ACC112 (cell line): ENCODE measurements at regions not wholly inside any gene's neighbourhood (a gene's known extent, or its start where the extent isn't known, plus 50 kb on each side); places are given as distances from the start of the nearest gene placed in this dataset.
A peak's percentile ranks its signal among the peaks of the same experiment; 100 is the strongest.

ENCODE experiments used
- H2AFZ ChIP-seq: fragments of 200-600 bp; sonication (generic); one replicate; pipeline ENCODE4 v1.6.0; 2017; ENCODE audit warnings: antibody characterized with exemption, low read length; ENCODE audit not compliant: unreplicated experiment
- H3K27ac ChIP-seq: fragments of 200-600 bp; sonication (generic); 2 replicates; pipeline ENCODE4 v1.5.1; 2014; ENCODE audit warnings: low read depth, mild to moderate bottlenecking, antibody characterized with exemption, low read length, moderate library complexity
- H3K27me3 ChIP-seq: fragments of 200-600 bp; sonication (generic); 2 replicates; pipeline ENCODE4 v1.6.1; 2014; ENCODE audit warnings: mild to moderate bottlenecking, antibody characterized with exemption, low read length, moderate library complexity, mixed read lengths; ENCODE audit not compliant: insufficient read depth
- H3K36me3 ChIP-seq: fragments of 200-600 bp; sonication (generic); 2 replicates; pipeline ENCODE4 v1.6.1; 2016; ENCODE audit warnings: mild to moderate bottlenecking, antibody characterized with exemption, low read length, moderate library complexity, mixed read lengths; ENCODE audit not compliant: insufficient read depth
- H3K4me1 ChIP-seq: fragments of 200-600 bp; sonication (generic); one replicate; pipeline ENCODE4 v1.6.1; 2016; ENCODE audit warnings: low read length, mixed read lengths; ENCODE audit not compliant: insufficient read depth, unreplicated experiment, control insufficient read depth
- H3K4me3 ChIP-seq: fragments of 200-600 bp; sonication (generic); 2 replicates; pipeline ENCODE4 v1.5.1; 2014; ENCODE audit warnings: mild to moderate bottlenecking, low read depth, low read length
- H3K79me2 ChIP-seq: fragments of 200-600 bp; sonication (generic); one replicate; pipeline ENCODE4 v1.6.0; 2016; ENCODE audit warnings: low read length; ENCODE audit not compliant: control insufficient read depth, unreplicated experiment, insufficient read depth

DNA sequence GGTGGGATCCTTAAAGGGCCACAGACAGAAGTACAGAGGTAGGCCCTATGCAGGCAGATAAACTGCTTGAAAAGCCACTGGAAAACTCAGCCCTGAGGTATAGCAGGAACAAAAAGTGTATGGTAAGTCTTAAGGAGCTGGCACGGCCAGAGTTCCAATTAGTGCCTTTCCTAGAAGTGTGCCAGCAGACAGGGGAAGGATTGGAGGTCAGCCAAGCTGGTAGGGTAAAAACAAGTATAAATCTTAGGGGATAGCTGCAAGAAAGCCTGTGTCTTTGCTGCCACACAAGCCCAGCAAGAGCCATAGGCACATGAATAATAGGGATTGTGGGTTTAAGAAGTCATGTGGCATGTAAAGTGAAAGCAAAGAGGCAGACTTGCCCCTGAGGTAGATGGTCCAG is 582.5 kb downstream of the PLOD2 start:
- H3K27me3 ChIP-seq = no peaks in the 10 kb centered on the region
- H3K27ac ChIP-seq = no peak overlapping the region
- no peaks in the 10 kb centered on the region for H3K79me2 ChIP-seq
- no peak overlapping the region for H2AFZ ChIP-seq
- H3K4me3 ChIP-seq = no peak overlapping the region
- H3K36me3 ChIP-seq = no peaks in the 10 kb centered on the region
- no peaks in the 10 kb centered on the region for H3K4me1 ChIP-seq

DNA sequence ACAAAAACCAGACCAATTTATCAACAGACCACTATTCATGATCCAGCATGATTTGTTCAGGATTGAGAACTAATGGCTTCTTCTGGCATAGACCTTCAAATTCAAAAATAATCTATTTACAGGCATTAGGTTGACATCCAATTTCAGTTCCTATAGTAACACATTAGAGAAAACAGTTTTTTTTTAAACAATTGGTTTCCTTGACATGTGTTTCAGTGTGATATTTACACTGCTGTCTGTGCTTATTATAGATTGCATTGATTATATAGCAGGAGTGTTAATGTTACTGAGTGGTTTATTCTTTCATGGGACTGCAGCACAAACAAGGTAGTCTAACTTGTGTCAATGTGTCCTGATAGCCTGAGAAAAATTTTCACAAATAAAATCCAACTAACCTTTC is 579.3 kb downstream of the PLOD2 start:
- H3K4me3 ChIP-seq = no peak overlapping the region
- no peaks in the 10 kb centered on the region for H3K36me3 ChIP-seq
- H2AFZ ChIP-seq = no peak overlapping the region
- H3K27ac ChIP-seq = no peak overlapping the region
- no peaks in the 10 kb centered on the region for H3K4me1 ChIP-seq
- H3K27me3 ChIP-seq = no peaks in the 10 kb centered on the region
- no peaks in the 10 kb centered on the region for H3K79me2 ChIP-seq

GRCh38 chr3:145604851-145605250 is 556.1 kb downstream of the PLOD2 start:
- Histone ChIP-seq H3K4me3 (no peak overlapping the region), H3K27me3 (no peaks in the 10 kb centered on the region), H3K36me3 (no peaks in the 10 kb centered on the region), H3K79me2 (no peaks in the 10 kb centered on the region), H3K27ac (no peak overlapping the region), H2AFZ (no peak overlapping the region), H3K4me1 (no peaks in the 10 kb centered on the region)

DNA sequence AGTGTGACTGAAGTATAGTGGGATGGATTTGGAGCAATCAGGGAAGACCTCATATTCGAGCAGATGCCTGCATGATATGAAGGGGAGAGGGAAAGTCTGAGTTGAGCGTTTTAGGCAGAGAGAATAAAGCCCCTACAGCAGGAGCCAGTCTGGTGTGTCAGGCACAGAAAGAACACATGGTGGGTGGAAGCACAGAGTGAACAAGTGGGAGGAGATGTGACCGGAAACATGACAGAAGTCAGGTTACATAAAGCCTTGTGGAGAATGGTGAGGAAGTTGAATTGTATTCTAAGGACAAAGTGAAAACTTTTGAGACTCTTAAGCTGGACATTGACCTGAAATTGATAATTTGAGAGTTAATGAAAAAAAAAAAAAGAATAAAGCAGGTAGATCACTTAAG is 541.0 kb downstream of the PLOD2 start:
- no peaks in the 10 kb centered on the region for H3K79me2 ChIP-seq
- no peaks in the 10 kb centered on the region for H3K4me1 ChIP-seq
- no peaks in the 10 kb centered on the region for H3K27me3 ChIP-seq
- H2AFZ ChIP-seq = peak overlapping the region; percentile 33
- H3K36me3 ChIP-seq = no peaks in the 10 kb centered on the region
- no peak overlapping the region for H3K27ac ChIP-seq
- H3K4me3 ChIP-seq = no peak overlapping the region

- Histone ChIP-seq H3K79me2 (no peaks in the 10 kb centered on the region), H3K36me3 (no peaks in the 10 kb centered on the region), H2AFZ (no peak overlapping the region), H3K27me3 (no peaks in the 10 kb centered on the region), H3K27ac (no peak overlapping the region), H3K4me3 (no peak overlapping the region), H3K4me1 (no peaks in the 10 kb centered on the region)
These were observed 540.5 kb downstream of the PLOD2 start for GRCh38 chr3:145620486-145620885.

DNA sequence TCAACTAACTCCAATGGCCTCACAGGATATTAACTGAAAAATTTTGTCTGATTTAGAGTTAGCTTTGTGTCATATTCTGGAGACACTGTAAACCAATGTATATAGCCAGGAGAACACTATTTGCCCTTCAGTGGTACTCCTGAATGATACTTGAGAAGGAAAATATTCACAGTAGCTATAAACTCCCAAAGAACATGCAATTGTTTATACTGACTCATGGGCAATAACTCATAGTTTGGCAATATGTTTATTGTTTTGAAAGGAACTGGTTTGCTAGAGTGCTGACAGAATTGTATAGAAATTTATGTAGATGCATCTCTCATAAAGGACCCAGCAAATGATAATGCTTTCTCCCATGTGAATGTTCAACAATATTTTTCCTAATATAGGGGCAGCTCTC is 537.6 kb downstream of the PLOD2 start:
- no peak overlapping the region for H3K4me3 ChIP-seq
- H3K27ac ChIP-seq = no peak overlapping the region

GRCh38 chr3:145628211-145628610 is 532.8 kb downstream of the PLOD2 start:
- Histone ChIP-seq H3K27me3 (no peaks in the 10 kb centered on the region), H2AFZ (no peak overlapping the region), H3K4me1 (no peaks in the 10 kb centered on the region), H3K4me3 (no peak overlapping the region), H3K79me2 (no peaks in the 10 kb centered on the region), H3K36me3 (no peaks in the 10 kb centered on the region), H3K27ac (no peak overlapping the region)

More for the DNA sequence above, 537.6 kb downstream of the PLOD2 start:
- no peaks in the 10 kb centered on the region for H3K4me1 ChIP-seq
- no peak overlapping the region for H2AFZ ChIP-seq
- H3K79me2 ChIP-seq = no peaks in the 10 kb centered on the region
- no peaks in the 10 kb centered on the region for H3K36me3 ChIP-seq
- H3K27me3 ChIP-seq = no peaks in the 10 kb centered on the region

GRCh38 chr3:145637105-145637504 is 523.9 kb downstream of the PLOD2 start:
- Histone ChIP-seq H3K27me3 (no peaks in the 10 kb centered on the region), H3K4me1 (no peaks in the 10 kb centered on the region), H3K27ac (no peak overlapping the region), H3K4me3 (no peak overlapping the region), H3K36me3 (no peaks in the 10 kb centered on the region), H2AFZ (no peak overlapping the region), H3K79me2 (no peaks in the 10 kb centered on the region)

- no peak overlapping the region for H2AFZ ChIP-seq
- H3K36me3 ChIP-seq = no peaks in the 10 kb centered on the region
- no peak overlapping the region for H3K4me3 ChIP-seq
- H3K27ac ChIP-seq = no peak overlapping the region
- no peaks in the 10 kb centered on the region for H3K4me1 ChIP-seq
- H3K27me3 ChIP-seq = no peaks in the 10 kb centered on the region
- no peaks in the 10 kb centered on the region for H3K79me2 ChIP-seq
These were observed 521.9 kb downstream of the PLOD2 start for GRCh38 chr3:145639003-145639606.

GRCh38 chr3:145639875-145640274 is 521.1 kb downstream of the PLOD2 start:
- Histone ChIP-seq H2AFZ (no peak overlapping the region), H3K36me3 (no peaks in the 10 kb centered on the region), H3K4me1 (no peaks in the 10 kb centered on the region), H3K79me2 (no peaks in the 10 kb centered on the region), H3K27ac (no peak overlapping the region), H3K4me3 (no peak overlapping the region), H3K27me3 (no peaks in the 10 kb centered on the region)

GRCh38 chr3:145648396-145648795 is 512.6 kb downstream of the PLOD2 start:
- no peaks in the 10 kb centered on the region for H3K4me1 ChIP-seq
- no peaks in the 10 kb centered on the region for H3K79me2 ChIP-seq
- H3K36me3 ChIP-seq = no peaks in the 10 kb centered on the region
- no peak overlapping the region for H2AFZ ChIP-seq
- H3K4me3 ChIP-seq = no peak overlapping the region
- no peak overlapping the region for H3K27ac ChIP-seq
- H3K27me3 ChIP-seq = no peaks in the 10 kb centered on the region
